Myocyte (in vitro differentiated cells): ENCODE measurements at regions not wholly inside any gene's neighbourhood (a gene's known extent, or its start where the extent isn't known, plus 50 kb on each side); places are given as distances from the start of the nearest gene placed in this dataset.

Experiments used
- DNase-seq: peaks from one replicate; pipeline ENCODE4 v3.0.0-alpha.2; 2012; ENCODE audit warnings: low read depth

DNA sequence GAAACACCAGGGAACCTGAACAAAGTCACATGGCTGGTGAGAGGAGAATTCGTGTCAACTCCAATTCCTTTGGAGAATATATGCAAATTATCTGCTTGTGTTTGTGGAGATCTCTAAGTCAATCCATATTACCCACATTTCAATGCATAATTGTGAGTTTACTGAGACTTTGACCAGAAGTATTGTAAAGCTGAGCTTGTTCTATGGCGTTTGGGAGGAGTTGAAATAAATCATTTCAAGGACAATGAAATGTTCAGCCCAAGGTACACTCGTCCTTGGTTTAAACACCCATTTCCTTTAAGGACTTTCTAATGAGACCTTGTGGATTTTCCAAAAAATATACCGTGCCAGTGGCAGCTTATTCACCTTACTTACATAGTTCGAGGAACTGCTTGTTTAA is 186.6 kb upstream of the HDAC9 start:
- DNase-seq, result no peak

DNA sequence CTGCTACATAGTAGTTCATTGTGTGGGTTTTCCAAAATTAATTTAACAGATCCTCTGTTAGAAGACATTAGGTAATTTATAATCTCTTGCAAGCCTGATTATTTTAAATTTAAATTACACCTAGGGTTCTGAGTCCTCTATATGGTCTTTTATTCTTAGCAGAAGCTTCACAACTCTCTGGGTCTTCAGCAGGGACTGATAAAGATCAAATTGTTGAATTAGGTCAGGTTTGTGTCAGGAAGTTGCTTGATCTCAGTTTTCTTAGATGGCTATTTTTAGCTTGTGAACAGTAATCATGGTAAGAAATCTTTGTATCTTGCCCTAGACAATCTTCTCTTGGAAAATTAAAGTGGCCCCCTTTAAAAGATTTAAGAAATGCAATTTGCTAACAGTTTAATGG is 183.1 kb upstream of the HDAC9 start:
- DNase-seq, result no peak

DNA sequence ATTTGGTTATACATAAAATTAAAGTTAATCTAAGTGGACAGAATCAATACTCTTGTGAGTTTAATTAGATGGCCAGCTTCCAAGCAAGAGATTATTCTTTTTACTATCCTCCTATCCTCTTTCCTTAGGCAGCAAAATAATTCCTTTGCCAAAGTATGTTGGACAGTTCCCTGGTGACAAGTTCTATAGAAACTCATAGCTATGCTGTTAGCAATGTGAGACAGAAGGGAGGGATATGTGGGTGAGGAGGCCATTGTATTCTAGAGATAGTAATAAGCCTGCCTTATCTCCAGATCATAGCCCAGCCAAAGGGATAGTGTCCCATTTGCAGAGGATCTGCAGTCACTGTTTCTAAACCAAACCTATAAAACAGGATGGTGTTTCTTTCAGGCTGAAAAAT is 181.6 kb upstream of the HDAC9 start:
- no peak for DNase-seq

DNA sequence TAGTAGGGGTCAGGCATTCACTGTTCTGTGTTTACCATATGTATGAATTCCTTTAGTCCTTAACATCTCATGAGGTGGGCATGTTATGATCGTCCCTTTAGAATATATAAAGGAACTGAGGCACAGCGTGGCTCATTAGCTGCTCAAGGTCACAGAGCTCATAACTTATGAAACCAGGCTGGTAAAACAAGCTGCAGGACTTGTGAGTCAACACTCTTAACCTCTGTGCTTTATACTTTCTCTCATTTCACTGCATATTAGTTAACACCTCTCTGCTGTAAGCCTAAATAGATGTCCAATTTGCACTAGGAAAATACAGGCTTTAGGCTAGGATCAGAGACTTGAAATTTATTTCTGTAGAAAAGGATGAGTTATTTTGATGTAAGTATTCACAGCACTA is 180.3 kb upstream of the HDAC9 start:
- DNase-seq, result no peak

DNA sequence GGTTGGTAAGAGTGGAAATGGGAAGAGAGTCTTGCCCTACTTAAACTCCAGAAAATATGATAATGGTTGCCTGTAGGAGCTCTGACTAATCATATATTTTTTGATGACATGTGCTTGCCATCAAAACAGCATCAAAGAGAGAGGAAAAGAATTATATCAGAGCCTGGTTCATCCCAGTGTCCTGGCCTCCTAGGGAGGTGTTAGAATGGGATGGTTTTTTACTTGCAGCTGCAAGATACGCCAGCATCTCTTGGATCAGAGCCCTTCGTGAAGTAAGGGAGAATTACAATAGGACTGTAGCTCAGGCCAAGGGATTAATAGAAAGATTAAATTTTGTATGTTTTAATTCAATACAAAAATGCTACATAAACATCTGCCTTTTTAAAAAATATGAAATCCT is 177.6 kb upstream of the HDAC9 start:
- DNase-seq, result no peak

DNA sequence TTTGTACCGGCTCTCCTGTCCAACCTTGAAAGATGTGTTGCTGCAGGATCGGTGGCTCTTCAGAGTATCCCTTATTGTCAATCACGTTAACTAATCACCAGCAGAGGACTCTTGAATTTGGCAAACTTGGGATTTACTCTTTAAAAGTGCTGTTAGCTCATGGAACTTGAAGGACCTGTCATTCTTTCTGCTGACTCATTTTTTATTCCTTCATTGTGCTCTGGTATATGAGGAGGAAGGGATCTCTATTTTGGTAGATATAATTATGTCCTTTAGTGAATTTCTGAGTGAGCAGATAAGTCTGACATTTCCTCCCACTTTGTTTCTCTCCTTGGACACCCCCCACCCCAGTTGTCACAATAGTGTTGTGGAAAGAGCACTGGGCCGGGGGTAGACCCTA is 175.1 kb upstream of the HDAC9 start:
- no peak for DNase-seq

DNA sequence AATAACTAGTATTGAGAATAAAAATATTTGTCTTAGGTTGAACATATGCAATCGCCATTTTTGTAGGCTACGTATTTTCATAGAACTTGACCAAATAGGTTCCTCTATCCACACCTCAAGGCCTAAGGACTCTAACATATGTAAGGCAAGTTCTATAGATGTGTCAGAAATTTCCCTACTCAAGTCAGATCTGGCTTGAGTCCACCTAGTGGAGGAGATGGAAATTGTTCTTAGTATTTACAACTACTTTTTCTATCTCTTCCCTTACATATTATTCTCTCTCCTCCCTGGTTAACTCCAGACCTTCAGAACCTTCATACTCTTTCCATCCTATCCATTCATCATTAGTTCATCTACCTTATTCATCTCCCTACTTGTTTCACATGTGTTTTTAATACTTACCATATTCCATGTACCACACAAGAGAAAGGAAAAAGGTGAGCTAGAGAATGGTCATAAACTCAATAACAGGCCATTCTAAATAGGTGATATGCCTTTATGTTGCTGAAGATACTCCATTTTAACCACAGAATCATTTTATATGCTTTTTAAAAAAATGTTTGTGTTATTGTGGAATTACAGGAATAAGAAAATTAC is 174.5 kb upstream of the HDAC9 start:
- DNase-seq, result peak; percentile 52

DNA sequence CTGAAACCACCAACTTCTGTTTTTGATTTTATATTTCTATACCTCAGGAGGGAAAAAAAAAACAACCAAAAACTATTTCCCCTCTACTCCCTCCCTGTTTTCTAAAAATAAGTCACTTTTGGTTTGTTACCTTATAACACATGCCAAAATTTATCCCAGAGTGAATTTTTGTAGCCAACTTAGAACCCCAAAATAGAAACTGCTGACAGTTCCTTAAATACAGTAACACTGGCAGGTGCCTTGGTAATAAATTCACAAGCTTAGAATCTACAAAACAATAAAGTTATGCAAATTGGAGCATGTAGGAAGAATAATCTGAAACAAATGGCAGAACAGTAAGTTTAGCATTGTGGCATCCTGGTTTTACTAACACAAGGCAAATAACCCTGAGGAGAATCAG is 165.0 kb upstream of the HDAC9 start:
- peak; percentile 36 for DNase-seq

DNA sequence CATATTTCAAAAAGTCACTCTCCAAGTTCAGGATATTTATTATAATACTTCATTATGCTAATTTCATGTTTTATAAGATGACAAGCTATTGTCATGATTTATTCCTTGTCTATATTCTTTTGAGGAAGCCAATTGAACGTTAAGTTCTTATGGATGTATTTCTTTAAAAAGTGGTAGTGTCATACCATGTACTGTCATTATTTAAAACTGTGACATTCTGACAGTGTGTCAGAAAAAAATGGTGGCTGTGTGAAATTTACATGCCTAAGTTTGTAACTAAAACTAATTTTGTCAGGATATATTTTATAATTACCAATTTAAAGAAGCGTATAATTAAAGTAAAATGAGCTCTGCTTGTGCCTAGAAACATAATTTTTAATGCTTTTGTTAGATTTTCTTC is 158.9 kb upstream of the HDAC9 start:
- no peak for DNase-seq

DNA sequence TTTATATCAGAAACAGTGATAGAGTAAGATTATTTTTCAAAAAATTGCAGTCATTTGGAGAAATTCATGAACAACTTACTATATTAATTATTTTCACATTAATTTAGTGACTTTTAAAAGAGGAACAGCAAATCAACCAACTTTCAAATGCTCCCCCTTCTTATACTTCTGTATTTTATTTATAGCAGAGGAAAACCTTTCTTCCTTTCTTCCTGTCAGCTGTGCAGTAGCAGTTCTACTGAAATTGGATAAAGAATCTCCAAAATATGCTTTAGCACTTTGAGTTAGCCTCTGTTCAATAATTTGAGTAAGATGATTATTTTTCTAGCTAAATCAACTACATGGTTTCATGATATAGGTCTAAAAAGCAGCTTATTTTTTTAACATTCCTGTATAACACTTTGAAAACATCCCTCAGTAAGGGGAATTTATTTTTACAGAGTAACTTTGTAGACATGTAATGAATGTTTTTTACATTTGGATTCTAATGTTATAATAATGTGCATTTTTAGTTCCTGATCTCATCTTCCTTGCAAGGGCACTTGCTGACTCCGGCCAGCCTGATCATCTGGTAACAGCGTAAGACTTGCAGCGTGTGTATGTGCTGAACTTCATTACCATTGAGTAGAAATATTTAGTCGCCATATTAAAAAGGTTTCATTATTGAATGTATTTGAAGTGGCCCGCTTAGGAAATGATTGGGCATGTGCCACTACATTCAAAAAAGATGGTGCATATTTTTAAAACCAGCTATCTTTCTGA is 158.3 kb upstream of the HDAC9 start:
- no peak for DNase-seq

DNA sequence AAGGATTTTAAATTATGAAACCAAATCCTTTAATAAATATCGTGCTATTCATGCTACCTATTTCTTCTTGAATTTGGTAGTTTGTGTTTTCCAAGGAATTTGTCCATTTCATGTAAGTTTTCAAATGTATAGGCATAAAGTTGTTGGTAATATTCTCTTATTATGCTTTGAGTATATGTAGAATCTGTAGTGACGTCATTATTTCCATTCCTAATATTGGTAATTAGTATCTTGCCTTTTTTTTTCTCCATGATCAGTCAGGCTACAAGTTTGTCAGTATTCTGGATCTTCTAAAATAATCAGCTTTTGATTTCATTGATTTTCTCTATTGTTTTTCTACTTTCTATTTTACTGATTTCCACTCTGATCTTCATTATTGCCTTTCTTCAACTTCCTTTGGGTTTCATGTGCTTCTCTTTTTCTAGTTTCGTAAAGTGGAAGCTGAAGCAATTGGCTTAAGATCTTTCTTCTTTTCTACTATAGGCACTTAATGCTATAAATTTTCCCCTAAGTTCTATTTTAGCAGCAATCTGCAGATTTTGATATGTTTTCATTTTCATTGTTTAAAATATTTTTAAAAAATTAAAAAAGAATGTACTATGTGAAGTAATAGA is 156.5 kb upstream of the HDAC9 start:
- DNase-seq, result no peak

DNA sequence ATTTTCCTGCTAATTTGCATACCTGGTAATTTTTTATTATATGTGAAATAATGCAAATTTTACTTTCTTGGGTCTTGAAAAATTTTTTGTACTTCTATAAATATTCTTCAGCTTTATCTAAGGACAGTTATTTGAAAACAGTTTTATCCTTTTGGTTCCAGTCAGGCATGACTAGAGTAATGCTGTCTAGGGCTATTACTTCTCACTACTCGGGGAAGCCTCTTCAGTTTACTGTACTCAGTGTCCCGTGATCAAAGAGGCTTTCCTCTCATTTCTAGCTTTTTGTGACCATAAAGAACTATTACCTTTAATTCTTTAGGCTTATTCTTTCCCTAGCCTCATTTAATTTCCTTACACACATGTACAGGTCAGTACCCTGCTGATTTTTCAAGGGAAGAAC is 153.8 kb upstream of the HDAC9 start:
- no peak for DNase-seq

DNA sequence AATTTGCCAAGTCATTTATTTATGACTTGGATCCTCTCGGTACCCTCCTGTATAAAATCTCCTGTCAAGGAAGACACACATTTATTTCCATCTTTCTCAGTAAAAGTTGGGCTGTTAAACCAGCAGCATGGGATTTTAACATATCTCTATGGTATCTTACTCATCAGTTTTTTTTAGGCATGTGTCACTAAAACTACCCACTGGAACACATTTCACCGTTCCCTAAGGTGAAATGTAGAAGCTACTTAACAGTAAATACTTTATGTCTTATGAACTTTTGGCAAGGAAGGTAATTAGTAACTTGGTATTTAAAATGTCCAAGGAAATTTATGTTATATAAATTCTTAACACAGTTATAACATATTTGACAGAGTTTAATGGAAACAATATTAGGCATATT is 152.5 kb upstream of the HDAC9 start:
- no peak for DNase-seq

DNA sequence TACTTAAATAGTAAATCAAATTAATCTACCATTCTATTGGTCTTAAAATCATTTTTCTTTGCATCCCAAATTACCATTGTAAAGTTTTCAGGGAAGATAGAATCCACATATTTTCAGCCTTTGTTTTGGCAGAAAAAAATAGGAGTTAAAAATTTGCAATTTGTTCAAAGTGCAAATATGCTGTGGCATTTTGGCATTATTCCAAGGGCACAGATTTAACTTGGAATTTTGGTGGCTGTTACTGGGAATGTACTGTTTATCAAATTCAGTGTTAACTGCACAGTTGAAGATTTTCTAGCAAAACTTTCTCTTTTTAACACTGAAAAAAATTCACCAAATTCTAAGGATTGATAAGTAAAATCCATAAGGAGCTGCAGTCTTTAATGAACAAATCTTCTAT is 151.0 kb upstream of the HDAC9 start:
- DNase-seq, result no peak

DNA sequence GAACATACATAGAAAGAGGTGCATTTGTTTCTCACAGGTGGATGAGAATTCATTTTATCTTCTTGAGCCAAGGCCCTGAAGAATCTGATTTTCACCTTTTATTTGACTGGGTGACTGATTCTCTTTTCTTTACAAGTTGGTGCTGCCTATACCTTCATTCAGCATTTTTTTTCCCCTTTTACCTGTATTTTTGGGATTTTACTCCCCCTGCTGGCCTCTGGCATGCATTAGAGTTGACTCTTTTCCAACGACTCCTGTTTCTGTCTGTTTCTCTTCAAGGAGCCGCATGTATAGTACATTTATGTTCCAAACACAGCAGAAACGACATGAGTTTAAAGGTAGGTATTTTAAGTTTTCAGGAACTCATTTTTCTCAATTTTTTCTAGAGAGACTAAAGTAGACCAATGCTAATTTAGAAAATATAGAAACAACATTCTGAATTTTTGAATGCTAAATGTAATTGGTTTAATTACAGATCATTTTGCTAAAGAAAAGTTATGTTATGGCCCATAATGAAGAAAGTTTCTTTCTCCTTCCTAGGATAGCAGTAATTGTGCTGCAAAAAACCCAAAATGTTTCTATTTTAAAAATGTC is 149.8 kb upstream of the HDAC9 start:
- peak; percentile 64 for DNase-seq

DNA sequence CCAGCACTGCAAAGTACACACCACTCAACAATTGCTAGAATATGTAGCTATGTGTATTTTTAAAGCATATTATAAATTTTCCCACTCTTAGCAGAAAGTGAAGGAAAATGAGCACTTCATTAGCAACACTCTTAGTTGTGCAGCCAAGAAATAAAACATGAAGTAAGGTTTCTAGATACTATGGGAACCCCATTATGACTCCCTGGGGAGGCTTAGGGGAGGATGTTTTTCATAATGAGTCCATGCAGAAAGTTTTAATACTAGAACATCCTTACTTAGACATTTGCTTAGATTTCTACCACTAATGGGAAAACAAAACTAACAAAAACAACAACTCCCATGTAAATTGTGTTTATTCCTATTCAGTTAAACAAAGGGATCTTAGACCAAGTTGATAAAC is 148.4 kb upstream of the HDAC9 start:
- DNase-seq, result peak; percentile 24

DNA sequence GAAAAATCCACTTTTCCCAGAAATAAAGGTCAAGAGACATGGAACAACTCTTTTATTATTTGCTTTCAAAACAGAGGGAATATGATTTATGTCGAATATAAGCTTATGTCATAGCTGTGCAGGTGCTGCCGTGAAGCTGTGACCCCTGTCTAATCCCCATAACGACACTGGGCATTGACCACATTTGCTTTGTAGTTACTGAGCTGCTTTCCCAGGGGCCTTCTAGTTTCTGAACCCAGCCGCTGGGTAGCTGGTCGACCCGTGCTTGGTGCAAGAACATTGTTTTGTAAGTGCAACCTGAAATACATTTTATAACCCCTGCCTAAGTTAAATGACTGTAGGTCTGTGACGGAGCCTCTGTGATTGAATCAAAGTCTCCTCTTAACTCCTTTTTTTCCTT is 144.9 kb upstream of the HDAC9 start:
- no peak for DNase-seq

DNA sequence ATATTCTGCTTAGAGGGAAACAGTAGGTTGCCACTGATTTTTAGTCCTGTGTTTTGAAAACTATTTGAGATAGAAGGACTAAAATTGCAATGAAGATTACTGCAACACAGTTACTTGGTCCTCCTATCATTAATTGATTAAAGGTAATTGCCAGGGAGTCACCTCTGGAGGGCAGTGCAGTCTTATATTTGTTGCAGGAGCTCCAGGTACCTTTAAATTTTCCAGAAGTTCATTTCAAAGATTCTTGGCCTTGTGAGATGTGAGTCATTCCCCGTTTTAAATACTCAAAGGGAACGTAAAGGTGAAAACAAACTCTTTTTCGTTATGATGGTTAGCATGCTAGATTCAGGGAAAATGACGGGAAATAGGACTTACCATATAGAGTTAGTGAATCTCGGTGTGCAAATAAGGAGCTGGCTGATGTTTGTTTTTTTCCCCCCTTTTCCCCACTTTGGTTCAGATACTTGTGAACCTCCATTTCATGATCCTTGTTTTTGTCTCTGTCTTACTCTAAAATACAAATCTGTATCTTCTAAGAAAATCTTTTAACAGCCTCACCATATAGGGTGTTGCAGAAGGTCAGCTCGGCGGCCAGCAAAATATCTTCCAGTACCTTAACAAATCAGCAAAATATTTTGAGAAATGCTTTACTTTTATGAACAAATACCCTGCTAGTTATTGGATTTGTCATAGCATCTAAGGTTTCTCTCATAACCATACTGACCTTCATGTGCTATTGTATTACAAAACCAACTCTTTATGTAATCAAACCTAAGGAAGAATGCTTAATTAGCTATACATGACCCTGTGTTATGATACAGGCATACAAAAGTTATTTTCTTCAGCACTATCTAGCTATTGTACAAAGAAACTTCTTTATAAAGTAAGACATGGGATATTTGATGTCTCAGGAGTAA is 143.0 kb upstream of the HDAC9 start:
- peak; percentile 75 for DNase-seq

DNA sequence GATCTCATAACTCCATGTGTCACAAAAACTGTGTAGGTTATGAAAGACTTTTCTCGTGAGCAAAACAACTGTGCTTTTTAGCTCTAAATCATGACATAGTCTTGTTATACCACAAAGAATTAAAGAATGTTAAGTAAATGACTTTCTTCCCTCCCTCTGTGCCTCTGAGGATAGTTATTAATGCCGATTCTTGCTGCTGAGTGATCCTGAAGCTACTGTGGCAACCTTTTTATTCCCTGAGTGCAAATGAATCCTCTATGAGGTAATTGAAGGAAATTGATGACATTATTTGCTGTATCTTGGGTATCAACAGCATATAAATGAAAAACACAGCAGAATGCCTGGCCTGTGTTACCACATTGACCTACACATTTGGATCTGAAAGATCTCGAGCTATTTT is 142.2 kb upstream of the HDAC9 start:
- DNase-seq, result no peak

DNA sequence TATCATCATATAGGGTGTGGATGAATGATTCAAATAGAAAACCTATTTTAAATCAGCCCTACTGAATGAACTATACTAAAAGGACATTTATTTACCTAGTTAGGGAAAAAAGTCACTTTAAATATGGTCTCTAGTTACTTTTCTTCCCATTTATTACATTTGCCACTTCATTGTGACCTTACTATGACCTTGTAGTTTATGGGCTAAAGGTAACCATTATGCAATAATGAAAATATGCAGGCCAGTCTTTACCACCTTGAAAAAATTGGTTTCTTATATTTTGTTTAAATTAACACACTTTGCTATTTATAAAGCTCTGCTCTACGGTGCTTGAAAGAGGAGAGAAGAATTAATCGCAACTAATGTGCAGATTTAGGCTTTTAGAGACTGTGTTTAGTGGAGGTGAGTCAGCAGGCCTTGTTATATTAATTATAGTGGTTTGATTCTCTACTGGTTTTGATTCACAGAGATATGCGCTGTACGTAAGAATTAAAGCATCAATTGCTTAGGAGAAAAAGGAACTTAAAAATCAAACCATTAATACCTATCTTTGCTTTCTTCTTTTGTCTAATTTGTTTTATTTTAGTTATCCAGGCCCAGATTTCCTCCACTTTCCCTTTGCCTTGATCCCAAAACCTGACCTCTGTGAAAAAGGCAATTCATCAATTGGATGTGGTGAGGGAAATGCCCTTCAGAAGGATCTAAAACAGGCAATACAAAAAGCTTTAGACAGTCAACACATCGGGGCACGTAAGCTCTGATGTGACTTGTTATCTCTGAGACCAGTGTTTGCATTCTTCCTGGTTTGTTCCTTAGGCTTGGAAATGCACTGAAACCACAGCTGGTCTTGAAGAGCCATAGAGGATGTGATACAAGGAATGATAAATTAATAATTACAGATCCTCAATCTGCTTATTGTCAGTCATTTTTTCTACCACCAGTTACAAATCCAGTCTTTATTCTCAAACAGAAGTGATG is 141.2 kb upstream of the HDAC9 start:
- no peak for DNase-seq
